T-helper 17 cell (primary cell): ENCODE measurements at regions not wholly inside any gene's neighbourhood (a gene's known extent, or its start where the extent isn't known, plus 50 kb on each side); places are given as distances from the start of the nearest gene placed in this dataset.

Experiments
- ATAC-seq: fragments of 150-1000 bp; cut with Tn5 transposase; 2 replicates; pipeline ENCODE4 v1.10.0; 2021; ENCODE audit warnings: mild to moderate bottlenecking, moderate library complexity
- DNase-seq, 3 donors: peaks; one replicate each; pipeline versions ENCODE4 v3.0.0 to v3.0.0-alpha.2; 2020 to 2021
- H3K9me3 ChIP-seq: one replicate; pipeline ENCODE4 v1.7.0; 2013; ENCODE audit warnings: low read length, mild to moderate bottlenecking; ENCODE audit not compliant: control insufficient read depth, poor library complexity, severe bottlenecking
- H3K27ac Mint-ChIP-seq: one replicate; pipeline ENCODE4 v1.8.0; 2022; ENCODE audit warnings: mild to moderate bottlenecking, moderate library complexity, mixed read lengths
- H3K27me3 Mint-ChIP-seq: one replicate; pipeline ENCODE4 v1.8.0; 2022; ENCODE audit warnings: mixed read lengths
- H3K36me3 Mint-ChIP-seq: one replicate; pipeline ENCODE4 v1.8.0; 2022; ENCODE audit warnings: low read depth, mixed read lengths
- H3K4me1 Mint-ChIP-seq: one replicate; pipeline ENCODE4 v1.8.0; 2022; ENCODE audit warnings: mild to moderate bottlenecking, mixed read lengths
- H3K4me3 Mint-ChIP-seq: one replicate; pipeline ENCODE4 v1.8.0; 2022; ENCODE audit warnings: mild to moderate bottlenecking, moderate library complexity, mixed read lengths

DNA sequence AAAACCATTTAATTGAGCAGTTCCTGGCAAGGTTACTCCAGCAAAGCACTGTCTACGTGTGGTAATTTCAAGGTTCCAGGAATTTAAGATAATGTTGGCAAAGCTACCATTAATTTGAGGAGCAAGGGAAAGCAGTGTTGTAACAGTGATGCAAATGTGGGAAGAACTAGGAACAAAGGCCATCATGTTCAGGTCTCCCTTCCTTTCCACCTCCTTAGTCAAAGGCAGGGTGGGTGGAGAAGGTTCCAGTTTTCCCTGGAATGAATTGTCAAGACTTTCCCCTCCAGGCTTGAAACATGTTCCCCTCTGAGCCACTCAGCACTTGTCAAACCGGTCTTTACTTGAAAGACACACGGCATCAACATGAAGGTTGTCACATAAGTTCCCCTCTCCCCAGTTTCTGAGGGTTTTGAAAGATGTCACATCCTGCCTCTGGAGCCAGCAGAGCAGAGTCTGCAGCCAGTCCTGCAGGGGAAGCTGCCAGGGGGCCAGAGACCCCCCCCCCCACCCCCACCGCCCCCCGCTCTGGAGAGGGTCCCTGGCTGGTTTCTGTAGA, 226.0 kb downstream of the GAS1 start:
- Mint-ChIP-seq H3K4me1 (peaks cover 2% of the 10 kb centered on the region), H3K27me3 (peaks cover 40% of the 10 kb centered on the region), H3K27ac (no peak overlapping the region), H3K36me3 (no peaks in the 10 kb centered on the region), H3K4me3 (no peak overlapping the region)
- H3K9me3 ChIP-seq, result no peaks in the 10 kb centered on the region
- DNase-seq (no peak), ATAC-seq (no peak)

DNA sequence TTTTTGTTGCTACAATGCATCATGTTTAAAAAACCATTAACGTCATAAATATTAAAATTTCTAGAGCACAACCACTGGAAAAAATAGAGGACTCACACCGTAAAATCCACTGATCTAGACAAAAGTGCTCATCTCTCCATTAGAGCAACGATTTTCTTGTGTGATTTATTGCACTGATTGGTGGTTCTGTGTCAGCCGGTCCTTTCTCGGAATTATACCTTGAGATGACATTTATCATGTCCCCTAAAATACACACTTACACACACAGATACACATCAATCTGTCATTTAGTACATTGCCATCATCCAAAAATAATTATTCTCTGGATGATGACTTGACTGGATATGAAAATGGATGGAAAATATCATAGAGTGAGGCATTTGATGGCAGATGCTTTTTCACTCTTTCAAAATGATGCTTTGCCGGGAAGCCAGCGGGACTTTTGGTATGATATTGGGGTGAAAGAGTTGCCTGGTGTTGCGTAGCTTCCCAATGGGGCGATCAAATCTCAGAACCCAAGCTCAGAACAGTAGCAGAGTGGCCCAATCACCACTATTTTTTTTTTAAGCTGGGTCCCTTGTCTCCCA, 226.6 kb downstream of the GAS1 start:
- no peak for ATAC-seq
- DNase-seq, result no peak

DNA sequence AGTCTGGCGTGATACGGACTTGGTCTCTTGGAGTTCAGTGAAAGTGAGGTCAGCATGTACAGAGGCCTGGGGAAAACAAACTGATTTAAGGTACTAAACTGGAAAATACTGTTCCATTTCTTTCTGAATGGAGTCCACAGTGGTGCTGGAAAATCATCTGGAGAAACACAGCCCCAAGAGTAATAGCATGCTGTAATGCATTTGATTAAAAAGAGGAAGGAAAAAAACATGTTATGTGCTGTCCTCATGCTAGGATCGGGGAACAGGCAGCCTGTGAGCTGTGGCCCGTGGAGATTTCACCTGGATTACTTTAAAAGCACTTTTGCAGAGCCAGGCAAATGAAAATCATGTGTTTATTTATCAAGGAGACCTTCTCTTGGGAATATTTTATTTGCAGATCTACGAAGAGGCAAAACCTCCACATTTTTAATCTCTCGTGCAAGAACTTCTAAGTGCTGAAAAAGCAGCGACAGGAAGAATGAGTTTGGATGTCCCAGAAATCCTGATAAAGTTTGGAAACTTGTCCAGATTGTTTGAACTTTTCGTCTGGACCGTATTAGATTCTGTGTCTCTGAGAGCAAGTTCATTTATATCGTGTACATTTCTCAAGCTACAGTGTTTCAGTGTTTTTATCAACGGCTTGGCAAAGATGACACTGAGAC, 228.8 kb downstream of the GAS1 start:
- Mint-ChIP-seq H3K4me3 (no peak overlapping the region), H3K27ac (no peak overlapping the region), H3K36me3 (no peaks in the 10 kb centered on the region), H3K27me3 (peaks cover 43% of the 10 kb centered on the region), H3K4me1 (peaks cover 2% of the 10 kb centered on the region)
- ATAC-seq, result no peak
- no peak for DNase-seq
- H3K9me3 ChIP-seq, result no peaks in the 10 kb centered on the region

More for the DNA sequence above, 226.6 kb downstream of the GAS1 start:
- H3K27ac Mint-ChIP-seq, result no peak overlapping the region
- no peaks in the 10 kb centered on the region for H3K36me3 Mint-ChIP-seq
- no peaks in the 10 kb centered on the region for H3K9me3 ChIP-seq
- H3K4me1 Mint-ChIP-seq, result peaks cover 2% of the 10 kb centered on the region
- no peak overlapping the region for H3K4me3 Mint-ChIP-seq
- H3K27me3 Mint-ChIP-seq, result peaks cover 44% of the 10 kb centered on the region

DNA sequence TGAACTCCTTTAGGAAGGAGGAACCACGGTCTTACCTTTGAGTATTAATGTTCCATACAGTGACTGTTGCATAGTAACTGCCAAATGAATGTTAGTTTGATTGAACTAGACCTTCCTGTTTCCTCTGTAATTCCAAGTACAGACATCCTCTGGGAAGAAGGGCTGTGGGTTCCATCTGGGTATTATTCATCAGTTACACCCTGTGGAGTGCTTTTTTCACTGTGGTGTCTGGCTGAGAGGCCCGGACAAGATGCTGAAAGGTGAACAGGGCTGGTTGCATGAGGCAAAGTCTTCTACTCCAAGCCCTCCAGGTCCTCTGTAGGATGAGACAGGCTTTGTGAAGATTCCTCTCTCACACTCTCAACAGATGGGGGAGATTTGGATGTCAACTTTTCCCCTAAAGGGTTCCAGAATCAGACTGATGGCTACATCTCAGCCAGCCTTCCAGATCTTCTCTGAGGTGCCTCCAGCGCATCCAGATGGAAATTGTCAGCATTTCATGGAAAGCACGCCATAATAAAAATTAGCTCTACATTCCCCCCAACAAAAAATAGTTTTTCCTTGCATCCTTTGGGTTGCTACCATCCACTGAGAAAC, 230.9 kb downstream of the GAS1 start:
- ATAC-seq, result no peak
- H3K36me3 Mint-ChIP-seq, result no peaks in the 10 kb centered on the region
- H3K9me3 ChIP-seq, result no peaks in the 10 kb centered on the region
- H3K4me1 Mint-ChIP-seq, result no peaks in the 10 kb centered on the region
- H3K27me3 Mint-ChIP-seq, result peaks cover 33% of the 10 kb centered on the region
- no peak overlapping the region for H3K27ac Mint-ChIP-seq
- no peak overlapping the region for H3K4me3 Mint-ChIP-seq
- DNase-seq, result no peak

DNA sequence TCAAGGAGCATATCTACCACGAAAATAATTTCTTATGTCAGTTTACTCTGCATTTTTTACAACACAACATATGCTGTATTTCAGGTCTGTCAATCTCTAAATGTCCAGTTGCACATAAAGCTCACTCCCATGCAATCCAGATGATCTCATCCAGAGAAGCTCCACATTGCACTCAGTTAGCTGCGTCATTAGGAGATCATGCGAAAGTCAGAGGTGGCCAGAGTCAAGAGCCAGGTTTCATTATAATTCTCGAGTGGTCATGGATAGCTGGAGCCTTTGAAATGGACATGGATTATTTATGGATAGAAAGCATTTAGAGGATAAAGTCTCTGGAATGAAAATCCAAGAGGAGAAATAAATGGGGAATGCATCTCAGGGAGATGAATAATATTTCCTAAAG, 232.3 kb downstream of the GAS1 start:
- ATAC-seq, result no peak
- H3K36me3 Mint-ChIP-seq, result no peaks in the 10 kb centered on the region
- no peaks in the 10 kb centered on the region for H3K9me3 ChIP-seq
- no peak overlapping the region for H3K4me3 Mint-ChIP-seq
- peaks cover 24% of the 10 kb centered on the region for H3K27me3 Mint-ChIP-seq
- DNase-seq, result no peak
- H3K4me1 Mint-ChIP-seq, result no peaks in the 10 kb centered on the region
- H3K27ac Mint-ChIP-seq, result no peak overlapping the region

DNA sequence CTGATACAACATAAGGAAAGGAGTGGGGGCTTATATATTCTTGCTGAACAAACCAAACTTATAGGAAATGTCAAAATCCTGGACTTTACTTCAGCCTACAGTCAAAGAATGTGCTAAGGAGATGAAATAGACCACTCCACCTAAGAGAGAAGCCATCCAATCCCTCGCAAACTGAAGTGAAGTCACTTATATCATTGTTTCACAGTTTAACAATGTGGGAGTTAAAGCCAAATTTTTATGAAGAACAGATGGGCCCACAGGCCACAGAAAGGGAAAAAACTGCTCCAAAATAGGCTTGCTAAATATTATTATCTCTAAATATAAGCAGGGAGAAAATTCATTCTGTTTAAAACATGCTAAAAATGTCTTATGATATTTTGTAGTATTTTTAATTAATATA, 233.3 kb downstream of the GAS1 start:
- Mint-ChIP-seq H3K27me3 (peaks cover 19% of the 10 kb centered on the region), H3K4me1 (no peaks in the 10 kb centered on the region), H3K27ac (no peak overlapping the region), H3K36me3 (no peaks in the 10 kb centered on the region), H3K4me3 (no peak overlapping the region)
- no peak for DNase-seq
- no peaks in the 10 kb centered on the region for H3K9me3 ChIP-seq
- ATAC-seq, result no peak

DNA sequence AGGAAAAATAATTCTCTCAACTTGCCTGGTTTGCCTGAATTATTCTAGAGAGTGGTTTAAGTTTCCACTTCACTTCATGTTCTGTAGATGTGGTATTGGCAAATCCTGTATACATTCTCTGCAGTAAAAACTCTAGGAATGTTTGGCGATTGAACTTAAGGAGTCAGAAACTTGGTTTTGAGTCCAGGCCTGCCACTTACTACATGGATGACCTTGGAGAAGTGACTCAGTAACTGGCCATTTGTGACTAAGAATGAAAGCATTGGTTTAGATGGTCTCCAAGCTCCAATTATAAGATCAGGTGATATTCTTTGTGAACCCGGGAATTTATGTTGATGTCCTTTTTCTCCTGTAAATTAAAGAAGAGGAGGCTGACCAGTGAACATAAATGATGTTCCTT, 233.8 kb downstream of the GAS1 start:
- ATAC-seq (no peak), DNase-seq (no peak)
- Mint-ChIP-seq H3K4me3 (no peak overlapping the region), H3K4me1 (no peaks in the 10 kb centered on the region), H3K27me3 (peaks cover 19% of the 10 kb centered on the region), H3K27ac (no peak overlapping the region), H3K36me3 (no peaks in the 10 kb centered on the region)
- no peaks in the 10 kb centered on the region for H3K9me3 ChIP-seq

DNA sequence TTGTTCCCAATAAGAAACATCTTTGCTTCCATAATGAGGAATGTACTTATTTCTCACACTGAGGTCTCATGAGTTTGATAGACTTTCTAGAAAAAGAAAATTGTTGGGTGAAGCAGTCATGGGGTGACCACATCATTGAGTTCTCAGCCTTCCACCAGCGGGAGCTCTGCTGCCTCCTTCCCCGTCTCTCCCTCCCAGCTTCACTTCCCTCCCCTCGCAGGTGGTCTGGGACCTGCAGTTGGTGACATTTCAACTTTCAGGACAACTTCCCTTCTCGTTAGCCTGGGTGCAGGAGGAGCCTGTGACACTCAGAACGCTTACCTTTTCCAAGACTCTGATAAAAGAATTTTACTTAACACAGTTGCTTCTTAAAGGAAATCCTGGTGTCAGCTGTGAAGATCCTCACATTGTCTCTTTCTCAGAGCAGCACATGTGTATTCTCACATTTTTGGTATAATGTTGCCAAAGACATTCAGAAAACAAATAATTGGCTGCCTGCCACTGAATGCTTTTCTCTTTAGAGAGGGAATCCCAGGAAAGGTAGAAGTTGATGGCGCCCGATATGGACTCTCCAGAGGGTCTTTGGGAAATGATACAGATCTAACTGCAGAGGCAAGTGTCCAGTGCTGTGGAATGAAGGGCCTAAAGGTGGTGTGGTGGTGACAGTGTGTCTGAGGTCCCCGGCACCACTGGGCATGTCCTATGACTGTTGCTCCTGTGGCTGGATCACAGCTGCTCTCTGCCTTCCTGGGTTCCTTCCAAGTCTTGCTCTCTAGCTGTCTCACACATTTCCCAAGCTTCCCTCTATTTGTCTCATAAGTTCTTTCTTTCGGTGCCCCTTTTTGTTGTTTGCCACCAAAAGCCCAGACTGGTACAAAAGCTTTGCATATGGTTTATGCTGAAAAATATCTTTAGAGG, 238.1 kb downstream of the GAS1 start:
- H3K27me3 Mint-ChIP-seq, result no peaks in the 10 kb centered on the region
- H3K27ac Mint-ChIP-seq, result no peak overlapping the region
- no peaks in the 10 kb centered on the region for H3K9me3 ChIP-seq
- no peak for ATAC-seq
- DNase-seq, result no peak
- H3K4me1 Mint-ChIP-seq, result no peaks in the 10 kb centered on the region
- no peak overlapping the region for H3K4me3 Mint-ChIP-seq
- no peaks in the 10 kb centered on the region for H3K36me3 Mint-ChIP-seq

DNA sequence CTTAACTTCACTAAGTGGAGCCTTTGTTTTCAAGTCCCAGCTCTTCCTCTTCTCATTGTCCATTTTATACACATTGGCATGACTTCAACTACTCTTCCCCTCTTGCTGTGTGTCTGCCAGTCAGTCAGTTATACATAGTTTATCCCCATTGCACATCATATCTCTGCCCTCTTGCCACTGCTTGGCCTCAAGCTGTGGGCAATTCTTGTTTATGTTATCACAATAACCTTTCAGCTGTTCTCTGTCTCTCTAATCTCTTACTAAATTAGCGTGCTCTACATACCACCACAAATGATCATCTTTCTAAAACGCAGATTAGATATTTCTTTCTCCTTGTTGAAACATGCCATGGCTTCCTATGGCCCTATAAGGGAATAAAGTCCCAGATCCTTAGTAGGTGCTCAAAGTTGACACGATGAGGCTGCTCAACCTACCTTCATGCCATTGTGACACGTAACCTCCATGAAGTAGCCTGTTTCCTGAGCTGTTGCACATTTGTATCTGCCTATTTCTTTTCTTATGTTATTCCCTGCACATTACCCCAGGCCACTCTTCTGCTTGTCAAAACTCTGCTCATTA, 239.3 kb downstream of the GAS1 start:
- DNase-seq, result no peak
- Mint-ChIP-seq H3K36me3 (no peaks in the 10 kb centered on the region), H3K4me1 (no peaks in the 10 kb centered on the region), H3K27me3 (no peaks in the 10 kb centered on the region), H3K27ac (no peak overlapping the region), H3K4me3 (no peak overlapping the region)
- H3K9me3 ChIP-seq, result no peaks in the 10 kb centered on the region
- no peak for ATAC-seq

DNA sequence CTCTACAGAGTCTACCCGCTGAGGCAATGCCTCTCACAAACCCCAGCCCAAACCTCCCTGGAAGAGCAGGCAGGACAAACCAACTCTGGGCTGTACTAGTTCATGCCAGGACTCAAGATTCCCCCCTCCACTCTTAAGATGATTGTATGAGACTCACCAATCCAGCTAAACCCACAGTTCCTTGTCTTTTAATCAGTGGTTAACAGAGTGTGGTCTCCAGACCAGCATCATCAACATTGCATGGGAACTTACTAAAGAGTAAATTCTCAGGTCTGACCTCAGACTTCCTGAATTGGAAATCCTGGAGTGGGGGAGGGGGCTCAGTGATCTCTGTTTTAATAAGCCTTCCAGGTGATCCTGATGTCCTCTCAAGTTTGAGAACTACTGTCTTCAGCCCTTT, 240.9 kb downstream of the GAS1 start:
- no peaks in the 10 kb centered on the region for H3K27me3 Mint-ChIP-seq
- DNase-seq (no peak), ATAC-seq (no peak)
- no peak overlapping the region for H3K27ac Mint-ChIP-seq
- peaks cover 2% of the 10 kb centered on the region for H3K4me1 Mint-ChIP-seq
- no peaks in the 10 kb centered on the region for H3K36me3 Mint-ChIP-seq
- H3K9me3 ChIP-seq, result no peaks in the 10 kb centered on the region
- H3K4me3 Mint-ChIP-seq, result no peak overlapping the region

DNA sequence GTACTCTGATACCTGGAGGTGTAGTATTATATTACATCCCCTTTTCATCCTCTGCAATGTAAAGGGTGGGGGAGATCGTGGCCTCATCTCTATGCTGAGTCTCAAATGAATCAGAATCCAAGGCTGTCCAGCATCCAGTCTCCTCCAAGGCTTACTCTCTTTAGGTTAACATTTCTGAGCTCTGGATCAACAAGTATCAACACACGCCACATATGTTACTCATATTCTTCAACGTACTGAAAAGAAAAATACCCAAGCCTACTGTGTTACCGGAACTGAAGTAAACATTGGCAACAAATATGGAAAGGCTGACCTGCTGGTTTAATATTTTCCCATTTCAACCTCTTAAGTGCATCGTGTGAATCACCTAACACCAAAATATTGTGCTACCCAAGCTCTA, 241.8 kb downstream of the GAS1 start:
- H3K27ac Mint-ChIP-seq, result no peak overlapping the region
- H3K27me3 Mint-ChIP-seq, result no peaks in the 10 kb centered on the region
- DNase-seq (no peak), ATAC-seq (no peak)
- H3K36me3 Mint-ChIP-seq, result no peaks in the 10 kb centered on the region
- no peaks in the 10 kb centered on the region for H3K9me3 ChIP-seq
- no peak overlapping the region for H3K4me3 Mint-ChIP-seq
- H3K4me1 Mint-ChIP-seq, result peaks cover 2% of the 10 kb centered on the region

DNA sequence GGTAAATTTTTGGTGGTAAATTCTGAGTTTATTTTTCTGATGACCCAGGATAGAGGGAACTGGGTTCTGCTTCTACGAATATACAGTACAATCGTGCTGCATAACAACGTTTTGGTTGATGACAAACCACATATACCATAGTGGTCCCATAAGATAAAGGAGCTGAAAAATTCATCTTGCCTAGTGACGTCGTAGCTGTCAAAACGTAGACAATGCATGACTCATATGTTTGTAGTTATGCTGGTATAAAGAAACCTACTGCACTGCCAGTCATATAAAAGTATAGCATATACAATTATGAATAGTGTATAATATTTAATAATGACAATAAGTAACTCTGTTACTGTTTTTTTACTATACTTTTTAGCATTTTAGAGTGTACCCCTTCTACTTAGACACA, 244.0 kb downstream of the GAS1 start:
- DNase-seq (no peak), ATAC-seq (no peak)
- Mint-ChIP-seq H3K4me3 (no peak overlapping the region), H3K27ac (no peak overlapping the region), H3K36me3 (no peaks in the 10 kb centered on the region), H3K4me1 (peaks cover 2% of the 10 kb centered on the region), H3K27me3 (peaks cover 14% of the 10 kb centered on the region)
- no peaks in the 10 kb centered on the region for H3K9me3 ChIP-seq

DNA sequence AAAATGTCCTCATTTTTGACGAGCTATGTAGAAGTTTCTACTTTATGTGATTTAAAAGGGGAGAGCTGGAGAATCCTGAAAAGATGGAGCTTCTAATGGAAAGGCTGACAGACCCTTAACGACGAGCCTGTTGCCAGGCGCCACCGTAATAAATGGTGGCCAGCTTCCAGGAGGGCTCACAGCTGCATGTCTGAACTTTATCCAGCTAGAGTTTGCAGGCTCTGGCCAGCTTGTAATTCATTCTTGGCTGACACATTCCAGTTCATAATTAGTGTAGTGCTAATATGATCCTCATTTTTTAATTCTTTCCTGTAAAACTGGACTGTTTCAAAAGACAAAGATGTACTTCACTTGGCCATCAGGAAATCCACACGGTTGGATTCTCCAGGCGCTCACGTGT, 246.7 kb downstream of the GAS1 start:
- no peaks in the 10 kb centered on the region for H3K9me3 ChIP-seq
- no peak overlapping the region for H3K4me3 Mint-ChIP-seq
- H3K27ac Mint-ChIP-seq, result no peak overlapping the region
- peaks cover 17% of the 10 kb centered on the region for H3K27me3 Mint-ChIP-seq
- H3K36me3 Mint-ChIP-seq, result no peaks in the 10 kb centered on the region
- no peak for DNase-seq
- peaks cover 2% of the 10 kb centered on the region for H3K4me1 Mint-ChIP-seq
- ATAC-seq, result no peak
